GM23338 (cell line): ENCODE measurements at regions not wholly inside any gene's neighbourhood (a gene's known extent, or its start where the extent isn't known, plus 50 kb on each side); places are given as distances from the start of the nearest gene placed in this dataset.

Experiments
- EZH2 ChIP-seq: fragments of 200-600 bp; sonication (generic); IDR thresholded peaks from one replicate; pipeline ENCODE4 v1.8.0; 2017; ENCODE audit warnings: antibody characterized with exemption, mild to moderate bottlenecking, low read depth; ENCODE audit not compliant: unreplicated experiment
- POLR2AphosphoS5 ChIP-seq: IDR thresholded peaks from 2 replicates; pipeline ENCODE4 v1.6.1; 2016; ENCODE audit warnings: antibody characterized with exemption, low read depth
- TF ChIP-seq, protein P1 (sequence below), 2 experiments: fragments of 200-600 bp in 1 of 2; sonication (generic) in 1 of 2; conservative IDR thresholded peaks; 2 replicates each; pipeline versions ENCODE4 v1.5.1 to v1.6.1; 2016 to 2017; ENCODE audit warnings: antibody characterized with exemption in 2 of 2, low read depth in 2 of 2, mild to moderate bottlenecking in 2 of 2, moderate library complexity in 1 of 2
- TF ChIP-seq, protein P2 (sequence below): fragments of 250-450 bp; sonication (Bioruptor Pico); IDR thresholded peaks from 2 replicates; pipeline ENCODE4 v1.5.0; 2020; ENCODE audit warnings: mild to moderate bottlenecking, moderate library complexity

DNA sequence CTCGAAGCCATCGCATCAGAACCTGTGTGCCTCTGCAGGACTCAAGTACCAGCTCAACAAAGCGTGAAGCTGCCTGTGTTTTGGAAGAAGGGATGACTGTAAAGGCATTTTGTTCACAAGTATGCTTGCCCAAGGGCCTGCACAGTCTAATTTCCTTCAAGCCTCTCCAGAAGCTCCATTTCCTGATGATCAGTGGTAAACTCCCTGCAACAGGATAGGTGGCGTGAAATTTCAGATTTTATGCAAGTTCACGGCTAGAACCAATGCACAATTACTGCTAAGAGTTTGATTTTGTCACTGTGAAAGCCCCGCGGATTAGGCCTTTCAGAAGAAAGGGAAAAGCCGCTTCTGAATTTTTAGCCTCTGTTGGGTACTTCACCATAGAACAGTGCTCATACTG, 89.2 kb upstream of the TAPT1 start:
- TF ChIP-seq POLR2AphosphoS5 = no peak
- TF ChIP-seq, protein P1, sequence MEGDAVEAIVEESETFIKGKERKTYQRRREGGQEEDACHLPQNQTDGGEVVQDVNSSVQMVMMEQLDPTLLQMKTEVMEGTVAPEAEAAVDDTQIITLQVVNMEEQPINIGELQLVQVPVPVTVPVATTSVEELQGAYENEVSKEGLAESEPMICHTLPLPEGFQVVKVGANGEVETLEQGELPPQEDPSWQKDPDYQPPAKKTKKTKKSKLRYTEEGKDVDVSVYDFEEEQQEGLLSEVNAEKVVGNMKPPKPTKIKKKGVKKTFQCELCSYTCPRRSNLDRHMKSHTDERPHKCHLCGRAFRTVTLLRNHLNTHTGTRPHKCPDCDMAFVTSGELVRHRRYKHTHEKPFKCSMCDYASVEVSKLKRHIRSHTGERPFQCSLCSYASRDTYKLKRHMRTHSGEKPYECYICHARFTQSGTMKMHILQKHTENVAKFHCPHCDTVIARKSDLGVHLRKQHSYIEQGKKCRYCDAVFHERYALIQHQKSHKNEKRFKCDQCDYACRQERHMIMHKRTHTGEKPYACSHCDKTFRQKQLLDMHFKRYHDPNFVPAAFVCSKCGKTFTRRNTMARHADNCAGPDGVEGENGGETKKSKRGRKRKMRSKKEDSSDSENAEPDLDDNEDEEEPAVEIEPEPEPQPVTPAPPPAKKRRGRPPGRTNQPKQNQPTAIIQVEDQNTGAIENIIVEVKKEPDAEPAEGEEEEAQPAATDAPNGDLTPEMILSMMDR (conservative IDR thresholded peaks at IDR 0.05; ENCODE audit: low read depth in 2 of 2) = no peak
- TF ChIP-seq EZH2 = no peak
- TF ChIP-seq, protein P2, sequence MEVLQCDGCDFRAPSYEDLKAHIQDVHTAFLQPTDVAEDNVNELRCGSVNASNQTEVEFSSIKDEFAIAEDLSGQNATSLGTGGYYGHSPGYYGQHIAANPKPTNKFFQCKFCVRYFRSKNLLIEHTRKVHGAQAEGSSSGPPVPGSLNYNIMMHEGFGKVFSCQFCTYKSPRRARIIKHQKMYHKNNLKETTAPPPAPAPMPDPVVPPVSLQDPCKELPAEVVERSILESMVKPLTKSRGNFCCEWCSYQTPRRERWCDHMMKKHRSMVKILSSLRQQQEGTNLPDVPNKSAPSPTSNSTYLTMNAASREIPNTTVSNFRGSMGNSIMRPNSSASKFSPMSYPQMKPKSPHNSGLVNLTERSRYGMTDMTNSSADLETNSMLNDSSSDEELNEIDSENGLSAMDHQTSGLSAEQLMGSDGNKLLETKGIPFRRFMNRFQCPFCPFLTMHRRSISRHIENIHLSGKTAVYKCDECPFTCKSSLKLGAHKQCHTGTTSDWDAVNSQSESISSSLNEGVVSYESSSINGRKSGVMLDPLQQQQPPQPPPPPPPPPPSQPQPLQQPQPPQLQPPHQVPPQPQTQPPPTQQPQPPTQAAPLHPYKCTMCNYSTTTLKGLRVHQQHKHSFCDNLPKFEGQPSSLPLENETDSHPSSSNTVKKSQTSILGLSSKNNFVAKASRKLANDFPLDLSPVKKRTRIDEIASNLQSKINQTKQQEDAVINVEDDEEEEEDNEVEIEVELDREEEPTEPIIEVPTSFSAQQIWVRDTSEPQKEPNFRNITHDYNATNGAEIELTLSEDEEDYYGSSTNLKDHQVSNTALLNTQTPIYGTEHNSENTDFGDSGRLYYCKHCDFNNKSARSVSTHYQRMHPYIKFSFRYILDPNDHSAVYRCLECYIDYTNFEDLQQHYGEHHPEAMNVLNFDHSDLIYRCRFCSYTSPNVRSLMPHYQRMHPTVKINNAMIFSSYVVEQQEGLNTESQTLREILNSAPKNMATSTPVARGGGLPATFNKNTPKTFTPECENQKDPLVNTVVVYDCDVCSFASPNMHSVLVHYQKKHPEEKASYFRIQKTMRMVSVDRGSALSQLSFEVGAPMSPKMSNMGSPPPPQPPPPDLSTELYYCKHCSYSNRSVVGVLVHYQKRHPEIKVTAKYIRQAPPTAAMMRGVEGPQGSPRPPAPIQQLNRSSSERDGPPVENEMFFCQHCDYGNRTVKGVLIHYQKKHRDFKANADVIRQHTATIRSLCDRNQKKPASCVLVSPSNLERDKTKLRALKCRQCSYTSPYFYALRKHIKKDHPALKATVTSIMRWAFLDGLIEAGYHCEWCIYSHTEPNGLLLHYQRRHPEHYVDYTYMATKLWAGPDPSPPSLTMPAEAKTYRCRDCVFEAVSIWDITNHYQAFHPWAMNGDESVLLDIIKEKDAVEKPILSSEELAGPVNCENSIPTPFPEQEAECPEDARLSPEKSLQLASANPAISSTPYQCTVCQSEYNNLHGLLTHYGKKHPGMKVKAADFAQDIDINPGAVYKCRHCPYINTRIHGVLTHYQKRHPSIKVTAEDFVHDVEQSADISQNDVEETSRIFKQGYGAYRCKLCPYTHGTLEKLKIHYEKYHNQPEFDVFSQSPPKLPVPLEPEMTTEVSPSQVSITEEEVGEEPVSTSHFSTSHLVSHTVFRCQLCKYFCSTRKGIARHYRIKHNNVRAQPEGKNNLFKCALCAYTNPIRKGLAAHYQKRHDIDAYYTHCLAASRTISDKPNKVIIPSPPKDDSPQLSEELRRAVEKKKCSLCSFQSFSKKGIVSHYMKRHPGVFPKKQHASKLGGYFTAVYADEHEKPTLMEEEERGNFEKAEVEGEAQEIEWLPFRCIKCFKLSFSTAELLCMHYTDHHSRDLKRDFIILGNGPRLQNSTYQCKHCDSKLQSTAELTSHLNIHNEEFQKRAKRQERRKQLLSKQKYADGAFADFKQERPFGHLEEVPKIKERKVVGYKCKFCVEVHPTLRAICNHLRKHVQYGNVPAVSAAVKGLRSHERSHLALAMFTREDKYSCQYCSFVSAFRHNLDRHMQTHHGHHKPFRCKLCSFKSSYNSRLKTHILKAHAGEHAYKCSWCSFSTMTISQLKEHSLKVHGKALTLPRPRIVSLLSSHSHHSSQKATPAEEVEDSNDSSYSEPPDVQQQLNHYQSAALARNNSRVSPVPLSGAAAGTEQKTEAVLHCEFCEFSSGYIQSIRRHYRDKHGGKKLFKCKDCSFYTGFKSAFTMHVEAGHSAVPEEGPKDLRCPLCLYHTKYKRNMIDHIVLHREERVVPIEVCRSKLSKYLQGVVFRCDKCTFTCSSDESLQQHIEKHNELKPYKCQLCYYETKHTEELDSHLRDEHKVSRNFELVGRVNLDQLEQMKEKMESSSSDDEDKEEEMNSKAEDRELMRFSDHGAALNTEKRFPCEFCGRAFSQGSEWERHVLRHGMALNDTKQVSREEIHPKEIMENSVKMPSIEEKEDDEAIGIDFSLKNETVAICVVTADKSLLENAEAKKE = no peak
